Testis (tissue), 2 donors: ENCODE measurements at regions not wholly inside any gene's neighbourhood (a gene's known extent, or its start where the extent isn't known, plus 50 kb on each side); places are given as distances from the start of the nearest gene placed in this dataset.

Source experiments
- POLR2A ChIP-seq: fragments of 450-650 bp; IDR thresholded peaks from one replicate; pipeline ENCODE4 v1.6.1; 2017; ENCODE audit warnings: antibody characterized with exemption, mild to moderate bottlenecking, moderate library complexity
- TF ChIP-seq, protein P1 (sequence below), 3 experiments: fragments of 450-650 bp in 2 of 3; fragments of 200-600 bp in 1 of 3; sonication (generic) in 1 of 3; IDR thresholded peaks; one replicate each; pipeline ENCODE4 v1.5.1; 2016 to 2019; ENCODE audit warnings: antibody characterized with exemption in 3 of 3, mild to moderate bottlenecking in 2 of 3, moderate library complexity in 1 of 3

- TF ChIP-seq, protein P1, sequence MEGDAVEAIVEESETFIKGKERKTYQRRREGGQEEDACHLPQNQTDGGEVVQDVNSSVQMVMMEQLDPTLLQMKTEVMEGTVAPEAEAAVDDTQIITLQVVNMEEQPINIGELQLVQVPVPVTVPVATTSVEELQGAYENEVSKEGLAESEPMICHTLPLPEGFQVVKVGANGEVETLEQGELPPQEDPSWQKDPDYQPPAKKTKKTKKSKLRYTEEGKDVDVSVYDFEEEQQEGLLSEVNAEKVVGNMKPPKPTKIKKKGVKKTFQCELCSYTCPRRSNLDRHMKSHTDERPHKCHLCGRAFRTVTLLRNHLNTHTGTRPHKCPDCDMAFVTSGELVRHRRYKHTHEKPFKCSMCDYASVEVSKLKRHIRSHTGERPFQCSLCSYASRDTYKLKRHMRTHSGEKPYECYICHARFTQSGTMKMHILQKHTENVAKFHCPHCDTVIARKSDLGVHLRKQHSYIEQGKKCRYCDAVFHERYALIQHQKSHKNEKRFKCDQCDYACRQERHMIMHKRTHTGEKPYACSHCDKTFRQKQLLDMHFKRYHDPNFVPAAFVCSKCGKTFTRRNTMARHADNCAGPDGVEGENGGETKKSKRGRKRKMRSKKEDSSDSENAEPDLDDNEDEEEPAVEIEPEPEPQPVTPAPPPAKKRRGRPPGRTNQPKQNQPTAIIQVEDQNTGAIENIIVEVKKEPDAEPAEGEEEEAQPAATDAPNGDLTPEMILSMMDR (IDR thresholded peaks at IDR 0.05), result no peak
- TF ChIP-seq POLR2A, result no peak
These were observed 103.6 kb upstream of the RAB4A start for GRCh38 chr1:229167318-229167717.
